Vagina (tissue), 2 donors: ENCODE measurements at regions not wholly inside any gene's neighbourhood (a gene's known extent, or its start where the extent isn't known, plus 50 kb on each side); places are given as distances from the start of the nearest gene placed in this dataset.

Experiments used
- CTCF ChIP-seq, 3 experiments: fragments of 450-650 bp in 2 of 3; fragments of 200-600 bp in 1 of 3; sonication (generic) in 1 of 3; IDR thresholded peaks; one replicate each; pipeline ENCODE4 v1.5.1; 2017 to 2019; ENCODE audit warnings: antibody characterized with exemption in 3 of 3, mild to moderate bottlenecking in 2 of 3, moderate library complexity in 2 of 3
- POLR2A ChIP-seq, 2 donors: fragments of 450-650 bp; IDR thresholded peaks; one replicate each; pipeline ENCODE4 v1.6.1; 2017; ENCODE audit warnings: antibody characterized with exemption in 2 of 2, mild to moderate bottlenecking in 2 of 2, moderate library complexity in 2 of 2
- POLR2AphosphoS5 ChIP-seq, 2 donors: sonication (generic); formaldehyde crosslinking; IDR thresholded peaks; one replicate each; pipeline ENCODE4 v1.9.0; 2017; ENCODE audit warnings: antibody characterized with exemption in 2 of 2, mild to moderate bottlenecking in 2 of 2, low read depth in 1 of 2; ENCODE audit not compliant: insufficient read depth in 1 of 2

- TF ChIP-seq POLR2A (IDR thresholded peaks at IDR 0.05) (no peak), CTCF (IDR thresholded peaks at IDR 0.05) (no peak), POLR2AphosphoS5 (IDR thresholded peaks at IDR 0.05; ENCODE audit: insufficient read depth in 1 of 2, low read depth in 1 of 2) (no peak)
Observed at GRCh38 chr11:98062714-98063113, 958.0 kb upstream of the CNTN5 start.
